Pancreas (tissue), 10 donors: ENCODE measurements at regions not wholly inside any gene's neighbourhood (a gene's known extent, or its start where the extent isn't known, plus 50 kb on each side); places are given as distances from the start of the nearest gene placed in this dataset.

Experiments
- ATAC-seq, 4 donors: fragments of 200-7000 bp; cut with Tn5 transposase; one replicate each; pipeline versions ENCODE4 v1.8.0 to v1.9.1; 2020; ENCODE audit warnings: mild to moderate bottlenecking in 4 of 4, moderate library complexity in 4 of 4
- DNase-seq, 6 donors: peaks; one replicate each; pipeline ENCODE4 v3.0.0-alpha.2; 2020
- FAIRE-seq: peaks from 2 replicates; lab custom pipeline; 2012; peaks lifted over from hg19 to GRCh38; lab: Jason Lieb, UNC
- H3K27ac ChIP-seq, 4 donors: fragments of 200-600 bp; sonication (generic); 1 replicate in 3 of 4; 2 replicates in 1 of 4; pipeline versions ENCODE4 v1.5.0 to v1.8.0; 2020
- H3K27me3 ChIP-seq, 4 donors: fragments of 200-600 bp; one replicate each; pipeline ENCODE4 v1.8.0; 2021
- H3K36me3 ChIP-seq, 3 donors: fragments of 200-600 bp; sonication (generic) in 1 of 3; one replicate each; pipeline versions ENCODE4 v1.5.0 to v1.8.0; 2020 to 2021
- H3K4me1 ChIP-seq, 3 donors: fragments of 200-600 bp; one replicate each; pipeline ENCODE4 v1.8.0; 2021
- H3K4me3 ChIP-seq, 4 donors: fragments of 200-600 bp; sonication (generic) in 2 of 4; one replicate each; pipeline versions ENCODE4 v1.5.0 to v1.8.0; 2020 to 2021
- H3K9me3 ChIP-seq, 4 donors: fragments of 200-600 bp; one replicate each; pipeline ENCODE4 v1.8.0; 2021
- CTCF ChIP-seq, 4 donors: fragments of 200-600 bp; sonication (generic) in 3 of 4; IDR thresholded peaks; one replicate each; pipeline versions ENCODE4 v1.5.0 to v1.8.0; 2021; ENCODE audit warnings: antibody characterized with exemption in 4 of 4
- WGBS, 2 donors: extraction: QIAGEN DNeasy Blood & Tissue Kit; methylation state at CpG; one replicate each; pipeline ENCODE4 v1.1.7; 2013; 5-methylcytosine and 5-hydroxymethylcytosine counted together
- intact Hi-C, 3 donors: fragments of 100-400 bp; cut with DNase I; formaldehyde crosslinking; loops; one replicate each; pipeline versions ENCODE4 v1.11.1 to v1.14.2; 2022
- donor health status: healthy with polysubstance abuse.
- donor health status: DM: no; HTN: no; CAD: no; lungs with moderate emphysema.
- donor health status: DM: no; HTN: no; CAD: no.
- donor health status: control.
- donor health status: control.
- donor health status: Bipolar disorder and iron deficiency.
- donor health status: DM: yes; HTN: yes; CAD: no.
- donor health status: DM: no; HTN: no; CAD: no.
- donor health status: DM: no; HTN: no; CAD: no.
- donor health status: DM: yes; HTN: yes; CAD: no.

- intact Hi-C loops: no loop called here
- no peaks in the 10 kb centered on the region for H3K27me3 ChIP-seq
Measured at GRCh38 chr6:105810105-105810921, 275.8 kb upstream of the PRDM1 start.

GRCh38 chr6:105808571-105808970 is 277.6 kb upstream of the PRDM1 start:
- Histone ChIP-seq H3K4me1 (no peaks in the 10 kb centered on the region), H3K27me3 (no peaks in the 10 kb centered on the region), H3K9me3 (no peaks in the 10 kb centered on the region), H3K4me3 (no peak overlapping the region), H3K27ac (no peak overlapping the region), H3K36me3 (no peaks in the 10 kb centered on the region)
- no peak for TF ChIP-seq CTCF (IDR thresholded peaks at IDR 0.05)
- no peak for ATAC-seq
- DNase-seq: no peak
- intact Hi-C loops: no loop called here
- no peak for FAIRE-seq
- WGBS, 2 donors: 49 to 71% methylated on average over 2 of the region's 2 CpGs

More at GRCh38 chr6:105810105-105810921, 275.8 kb upstream of the PRDM1 start:
- 46 to 48% methylated on average over 4 of the region's 4 CpGs for WGBS, 2 donors
- DNase-seq (no peak), FAIRE-seq (no peak), ATAC-seq (peak in 3 of 4 donors; percentile 49 to 79 (median 69))
- no peak for TF ChIP-seq CTCF (IDR thresholded peaks at IDR 0.05)
- no peaks in the 10 kb centered on the region for H3K4me1 ChIP-seq
- no peaks in the 10 kb centered on the region for H3K9me3 ChIP-seq
- H3K27ac ChIP-seq: no peak overlapping the region
- no peaks in the 10 kb centered on the region for H3K36me3 ChIP-seq
- no peak overlapping the region for H3K4me3 ChIP-seq

- Histone ChIP-seq H3K9me3 (no peaks in the 10 kb centered on the region), H3K4me1 (no peaks in the 10 kb centered on the region), H3K36me3 (no peaks in the 10 kb centered on the region), H3K27me3 (no peaks in the 10 kb centered on the region), H3K27ac (no peak overlapping the region), H3K4me3 (no peak overlapping the region)
- FAIRE-seq (no peak), ATAC-seq (no peak), DNase-seq (no peak)
- intact Hi-C loops: no loop called here
- 88 to 94% methylated on average over 4 of the region's 4 CpGs for WGBS, 2 donors
- TF ChIP-seq CTCF (IDR thresholded peaks at IDR 0.05): no peak
Measured at GRCh38 chr6:105807905-105808304, 278.2 kb upstream of the PRDM1 start.

- no peaks in the 10 kb centered on the region for H3K4me1 ChIP-seq
- no peaks in the 10 kb centered on the region for H3K27me3 ChIP-seq
- H3K27ac ChIP-seq: no peak overlapping the region
- intact Hi-C loops: no loop called here
- no peak for FAIRE-seq
- TF ChIP-seq CTCF (IDR thresholded peaks at IDR 0.05): no peak
- no peaks in the 10 kb centered on the region for H3K36me3 ChIP-seq
- WGBS, 2 donors: 61 to 67% methylated on average over 3 of the region's 3 CpGs
- ATAC-seq: no peak
- no peaks in the 10 kb centered on the region for H3K9me3 ChIP-seq
- no peak overlapping the region for H3K4me3 ChIP-seq
- DNase-seq: no peak
Measured at GRCh38 chr6:105806486-105806920, 279.6 kb upstream of the PRDM1 start.

- 55 to 71% methylated on average over 2 of the region's 2 CpGs for WGBS, 2 donors
- Histone ChIP-seq H3K36me3 (no peaks in the 10 kb centered on the region), H3K27me3 (no peaks in the 10 kb centered on the region), H3K27ac (no peak overlapping the region), H3K9me3 (no peaks in the 10 kb centered on the region), H3K4me1 (no peaks in the 10 kb centered on the region), H3K4me3 (no peak overlapping the region)
- ATAC-seq (no peak), FAIRE-seq (no peak), DNase-seq (no peak)
- TF ChIP-seq CTCF (IDR thresholded peaks at IDR 0.05): no peak
- intact Hi-C loops: no loop called here
Measured at GRCh38 chr6:105805501-105806023, 280.6 kb upstream of the PRDM1 start.
